ENCODE measurements at regions not wholly inside any gene's neighbourhood (a gene's known extent, or its start where the extent isn't known, plus 50 kb on each side); places are given as distances from the start of the nearest gene placed in this dataset.

DNA sequence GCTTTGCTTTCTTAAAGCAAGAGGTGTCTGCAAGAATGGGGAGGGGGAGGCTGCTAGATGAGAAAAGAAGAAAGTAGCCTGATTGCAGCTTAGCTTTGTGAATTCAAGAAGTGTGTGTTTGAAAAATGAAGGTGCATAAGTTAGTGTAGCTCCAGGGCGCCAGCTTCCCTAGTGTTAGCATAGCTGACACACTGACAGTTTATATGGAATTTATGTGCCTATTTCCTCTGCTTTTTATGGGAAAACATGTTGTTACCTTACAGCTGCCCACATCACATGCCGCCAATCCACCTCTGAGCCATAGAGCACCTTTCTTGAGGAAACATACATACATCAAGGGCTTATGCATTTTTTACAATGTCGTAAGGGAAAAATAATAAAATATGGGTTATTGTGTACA lies 536.4 kb upstream of the PIK3C3 start:
- Histone ChIP-seq H3K79me2 (ENCODE audit: insufficient read depth, low read length) (no peaks in the 10 kb centered on the region), H3K36me3 (ENCODE audit: low read length) (no peaks in the 10 kb centered on the region), H3K9me3 (ENCODE audit: insufficient read depth, low read length) (no peaks in the 10 kb centered on the region), H4K20me1 (ENCODE audit: low read depth, low read length) (no peaks in the 10 kb centered on the region), H2AFZ (ENCODE audit: low read depth, low read length, severe bottlenecking) (no peak overlapping the region), H3K4me2 (ENCODE audit: low read depth, low read length, poor library complexity, severe bottlenecking) (no peak overlapping the region), H3K9me2 (replicated peaks; ENCODE audit: insufficient read depth, low read length) (no peaks in the 10 kb centered on the region; the same call in 1 of the 2 replicates), H3F3A (ENCODE audit: insufficient read depth) (no peaks in the 10 kb centered on the region), H3K4me3 (ENCODE audit: insufficient read depth, low read length, poor library complexity, severe bottlenecking) (no peak overlapping the region), H3K27ac (ENCODE audit: low read depth, low read length) (no peak overlapping the region), H3K9ac (ENCODE audit: low read length) (no peak overlapping the region), H3K27me3 (ENCODE audit: low read length) (no peaks in the 10 kb centered on the region)
- TF ChIP-seq EZH2phosphoT487 (conservative IDR thresholded peaks at IDR 0.05; ENCODE audit: low read length) (no peak), CTCF (IDR thresholded peaks at IDR 0.05; ENCODE audit: insufficient read depth, low read length, poor library complexity, severe bottlenecking) (no peak)

DNA sequence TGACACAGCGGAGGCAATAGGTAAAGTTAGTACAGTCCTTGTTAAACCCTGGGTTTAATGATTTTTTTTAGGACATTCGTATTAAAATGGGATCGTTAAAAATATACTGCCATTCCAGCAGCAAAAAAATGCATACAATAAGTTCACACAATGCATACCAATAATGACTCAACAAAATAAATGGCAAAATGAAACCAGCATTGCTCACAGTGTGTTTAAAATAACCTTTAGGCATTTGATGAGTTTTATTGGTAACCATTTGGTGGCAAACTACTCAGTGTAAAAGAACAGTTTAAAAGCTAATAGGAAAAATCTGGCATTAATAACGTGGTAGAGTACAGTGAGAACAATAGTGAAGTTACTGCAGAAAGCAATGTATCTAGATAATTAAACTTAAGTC lies 539.0 kb upstream of the PIK3C3 start:
- no peaks in the 10 kb centered on the region for H3K27me3 ChIP-seq (ENCODE audit: low read length)
- H3K9me3 ChIP-seq (ENCODE audit: insufficient read depth, low read length) = no peaks in the 10 kb centered on the region
- H4K20me1 ChIP-seq (ENCODE audit: low read depth, low read length) = no peaks in the 10 kb centered on the region
- H3K27ac ChIP-seq (ENCODE audit: low read depth, low read length) = no peak overlapping the region
- H3K9ac ChIP-seq (ENCODE audit: low read length) = no peak overlapping the region
- no peak overlapping the region for H3K4me2 ChIP-seq (ENCODE audit: low read depth, low read length, poor library complexity, severe bottlenecking)
- H3F3A ChIP-seq (ENCODE audit: insufficient read depth) = no peaks in the 10 kb centered on the region
- H3K9me2 ChIP-seq (replicated peaks; ENCODE audit: insufficient read depth, low read length) = no peaks in the 10 kb centered on the region
- no peak overlapping the region for H2AFZ ChIP-seq (ENCODE audit: low read depth, low read length, severe bottlenecking)
- H3K79me2 ChIP-seq (ENCODE audit: insufficient read depth, low read length) = no peaks in the 10 kb centered on the region
- TF ChIP-seq CTCF (IDR thresholded peaks at IDR 0.05; ENCODE audit: insufficient read depth, low read length, poor library complexity, severe bottlenecking) (no peak), EZH2phosphoT487 (conservative IDR thresholded peaks at IDR 0.05; ENCODE audit: low read length) (no peak)
- no peaks in the 10 kb centered on the region for H3K36me3 ChIP-seq (ENCODE audit: low read length)
- H3K4me3 ChIP-seq (ENCODE audit: insufficient read depth, low read length, poor library complexity, severe bottlenecking) = no peak overlapping the region

DNA sequence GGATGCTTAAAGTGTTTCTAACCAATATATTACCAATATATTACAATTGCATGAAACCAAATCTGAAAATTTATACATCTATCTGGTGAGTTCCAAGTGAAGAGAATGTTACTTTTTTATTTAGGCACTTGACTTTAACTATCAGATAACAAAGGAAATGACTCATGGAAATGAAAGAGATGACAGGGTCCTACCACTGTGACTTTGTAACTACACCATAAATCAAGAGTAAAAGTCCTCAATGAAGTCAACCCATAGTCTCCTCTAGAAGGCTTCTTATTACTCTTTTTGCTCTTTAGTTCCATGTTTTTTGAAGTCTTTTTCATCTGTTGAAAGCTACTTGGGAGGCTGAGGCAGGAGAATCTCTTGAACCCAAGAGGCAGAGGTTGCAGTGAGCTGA lies 545.0 kb upstream of the PIK3C3 start:
- H3F3A ChIP-seq (ENCODE audit: insufficient read depth) = no peaks in the 10 kb centered on the region

More for the DNA sequence above, 545.0 kb upstream of the PIK3C3 start:
- Histone ChIP-seq H3K9me2 (replicated peaks; ENCODE audit: insufficient read depth, low read length) (no peaks in the 10 kb centered on the region), H3K4me3 (ENCODE audit: insufficient read depth, low read length, poor library complexity, severe bottlenecking) (no peak overlapping the region), H3K4me2 (ENCODE audit: low read depth, low read length, poor library complexity, severe bottlenecking) (no peak overlapping the region), H2AFZ (ENCODE audit: low read depth, low read length, severe bottlenecking) (no peak overlapping the region), H3K79me2 (ENCODE audit: insufficient read depth, low read length) (no peaks in the 10 kb centered on the region), H3K9me3 (ENCODE audit: insufficient read depth, low read length) (no peaks in the 10 kb centered on the region), H3K27me3 (ENCODE audit: low read length) (no peaks in the 10 kb centered on the region), H3K36me3 (ENCODE audit: low read length) (no peaks in the 10 kb centered on the region), H3K27ac (ENCODE audit: low read depth, low read length) (no peak overlapping the region), H4K20me1 (ENCODE audit: low read depth, low read length) (no peaks in the 10 kb centered on the region), H3K9ac (ENCODE audit: low read length) (no peak overlapping the region)
- TF ChIP-seq EZH2phosphoT487 (conservative IDR thresholded peaks at IDR 0.05; ENCODE audit: low read length) (no peak), CTCF (IDR thresholded peaks at IDR 0.05; ENCODE audit: insufficient read depth, low read length, poor library complexity, severe bottlenecking) (no peak)

Measured in SU-DHL-6 (cell line).